ENCODE measurements at regions not wholly inside any gene's neighbourhood (a gene's known extent, or its start where the extent isn't known, plus 50 kb on each side); places are given as distances from the start of the nearest gene placed in this dataset.
"Not testable (repeated sequence)": the region's sequence is repeated elsewhere in the genome, so short reads cannot be mapped to it uniquely, and the experiment has no call there.

DNA sequence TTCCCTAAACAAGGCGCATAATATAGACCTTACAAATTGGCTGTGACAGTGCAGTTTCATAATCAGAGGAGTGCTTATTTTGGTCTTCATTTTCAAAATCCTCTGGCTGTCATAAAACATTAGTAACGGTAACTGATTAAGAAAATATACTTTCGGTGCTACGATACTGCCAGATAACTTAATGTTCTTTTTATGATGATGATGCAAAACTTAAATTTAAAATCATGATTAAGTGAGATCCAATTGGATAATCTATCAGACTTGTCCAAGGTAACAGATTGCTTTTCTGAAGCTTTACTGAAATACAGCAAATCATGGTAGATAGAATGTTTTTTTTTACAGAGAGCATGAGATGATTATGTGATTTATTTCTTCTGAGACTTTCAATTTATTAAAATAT lies 364.2 kb upstream of the CNTN3 start:
- DNase-seq, result no peak

DNA sequence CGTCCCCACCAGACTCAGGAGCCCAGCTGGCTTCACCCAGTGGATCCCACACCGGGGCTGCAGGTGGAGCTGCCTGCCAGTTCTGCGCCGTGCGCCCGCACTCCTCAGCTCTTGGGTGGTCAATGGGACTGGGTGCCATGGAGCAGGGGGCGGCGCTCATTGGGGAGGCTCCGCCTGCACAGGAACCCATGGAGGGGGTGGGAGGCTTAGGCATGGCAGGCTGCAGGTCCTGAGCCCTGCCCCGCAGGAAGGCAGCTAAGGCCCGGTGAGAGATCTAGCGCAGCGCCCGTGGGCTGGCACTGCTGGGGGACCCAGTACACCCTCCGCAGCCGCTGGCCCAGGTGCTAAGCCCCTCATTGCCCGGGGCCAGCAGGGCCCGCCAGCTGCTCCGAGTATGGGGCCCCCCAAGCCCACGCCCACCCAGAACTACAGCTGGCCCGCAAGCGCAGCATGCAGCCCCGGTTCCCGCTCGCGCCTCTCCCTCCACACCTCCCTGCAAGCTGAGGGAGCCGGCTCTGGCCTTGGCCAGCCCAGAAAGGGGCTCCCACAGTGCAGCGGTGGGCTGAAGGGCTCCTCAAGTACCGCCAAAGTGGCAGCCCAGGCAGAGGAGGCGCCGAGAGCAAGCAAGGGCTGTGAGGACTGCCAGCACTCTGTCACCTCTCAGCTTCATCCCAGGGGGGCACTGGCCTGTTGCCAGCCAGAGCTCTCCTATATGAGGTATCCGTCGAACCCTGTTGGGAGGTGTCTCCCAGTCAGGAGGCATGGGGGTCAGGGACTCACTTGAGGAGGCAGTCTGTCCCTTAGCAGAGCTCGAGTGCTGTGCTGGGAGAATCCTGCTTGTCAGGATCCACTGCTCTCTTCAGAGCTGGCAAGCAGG lies 370.8 kb upstream of the CNTN3 start:
- DNase-seq, result not testable (repeated sequence)

DNA sequence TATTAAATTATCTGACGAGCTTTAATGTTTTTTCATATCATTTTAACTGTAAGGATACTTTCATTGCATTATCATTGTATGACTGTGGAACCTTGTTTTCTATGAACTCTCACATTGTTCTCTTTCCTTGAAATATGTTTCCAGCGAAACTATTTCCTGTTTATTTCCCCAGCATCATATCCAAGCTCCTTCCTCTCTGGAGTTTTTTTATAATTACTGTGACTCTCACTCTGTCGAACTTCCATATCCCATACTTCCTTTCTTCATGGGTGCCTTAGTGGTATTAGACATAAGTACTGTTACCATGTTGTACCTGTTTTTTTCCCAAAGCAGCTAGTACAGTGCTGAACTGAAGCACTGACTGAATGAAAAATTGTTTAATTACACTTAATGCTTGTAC lies 373.6 kb upstream of the CNTN3 start:
- no peak for DNase-seq

DNA sequence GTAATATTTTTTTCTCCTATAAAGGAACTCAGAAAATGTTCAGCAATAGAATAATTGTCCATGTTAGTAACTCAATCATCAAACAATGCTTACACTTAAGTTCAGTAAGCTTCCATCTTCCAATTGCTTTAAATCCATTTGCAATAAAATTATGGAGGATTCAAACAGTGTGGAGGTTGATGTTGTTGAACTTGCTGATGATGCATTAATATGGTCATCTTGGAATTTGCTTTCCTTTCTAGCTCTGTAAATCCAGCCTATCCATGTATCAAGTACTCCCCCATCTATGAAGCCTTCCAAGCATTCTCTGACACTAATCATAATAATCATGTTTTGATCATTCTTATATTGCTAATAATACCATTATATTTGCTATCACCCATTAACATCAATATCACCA lies 378.4 kb upstream of the CNTN3 start:
- no peak for DNase-seq

DNA sequence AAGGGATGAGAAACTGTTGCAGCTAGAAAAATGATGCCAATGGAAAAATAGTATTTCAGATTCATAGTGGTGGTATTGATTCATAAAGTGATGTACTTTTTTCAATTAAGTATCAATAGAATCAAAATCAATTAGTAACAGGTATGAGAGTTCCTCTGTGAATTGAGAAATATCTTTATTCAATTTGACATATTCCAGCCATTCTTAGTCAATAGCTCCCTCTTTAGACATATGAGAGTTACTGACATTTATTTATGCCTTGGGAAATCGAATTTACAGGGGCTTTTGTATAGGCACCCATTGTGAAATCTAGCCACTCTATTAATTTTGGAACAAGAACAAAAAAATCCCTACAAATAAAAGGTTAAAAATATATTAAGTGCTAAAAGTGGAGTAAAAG lies 386.9 kb upstream of the CNTN3 start:
- DNase-seq, result no peak

DNA sequence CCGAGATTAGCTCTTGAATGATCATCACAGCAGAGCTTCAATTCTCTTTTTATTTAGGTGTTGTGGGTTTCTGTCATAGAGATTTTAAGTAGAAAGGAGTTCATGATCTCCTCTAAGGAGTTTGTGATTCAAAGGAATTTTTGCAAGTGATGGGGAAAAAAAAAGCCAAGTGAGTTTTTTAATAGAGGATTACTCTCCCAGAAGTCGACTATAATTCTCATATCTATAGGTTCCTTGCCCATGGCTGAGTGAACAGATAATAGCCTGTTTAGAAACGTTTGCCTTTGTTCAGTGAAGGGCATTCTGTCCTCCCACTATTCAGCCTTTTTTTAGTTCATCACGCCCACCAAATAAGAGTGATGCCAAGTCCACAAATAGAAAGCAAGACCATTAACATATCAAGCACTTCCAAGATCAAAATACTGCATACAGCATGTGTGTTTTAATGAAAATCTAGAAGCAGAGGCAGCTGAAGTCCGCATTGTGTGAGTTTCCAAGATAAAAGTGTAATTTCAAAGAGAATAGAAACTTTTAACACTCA lies 398.4 kb upstream of the CNTN3 start:
- DNase-seq, result no peak

DNA sequence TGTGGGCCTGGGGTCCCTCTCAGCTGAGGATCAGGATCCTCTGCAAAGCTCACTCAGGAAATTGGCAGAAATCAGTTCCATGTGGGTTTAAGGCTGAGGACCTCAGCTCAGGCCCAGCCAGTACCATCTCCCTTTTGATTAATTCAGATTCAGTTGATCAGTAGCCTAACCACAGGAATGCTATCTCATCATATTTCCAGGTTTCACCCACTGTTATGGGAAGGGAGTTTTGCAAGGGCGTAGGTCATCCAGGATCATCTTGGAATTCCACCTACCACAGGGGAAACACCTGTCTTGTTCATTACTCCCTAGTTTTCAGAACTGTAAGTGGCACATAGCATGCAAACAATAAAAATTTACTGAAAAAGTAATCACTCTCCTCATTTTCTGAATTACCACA lies 399.5 kb upstream of the CNTN3 start:
- DNase-seq, result no peak

DNA sequence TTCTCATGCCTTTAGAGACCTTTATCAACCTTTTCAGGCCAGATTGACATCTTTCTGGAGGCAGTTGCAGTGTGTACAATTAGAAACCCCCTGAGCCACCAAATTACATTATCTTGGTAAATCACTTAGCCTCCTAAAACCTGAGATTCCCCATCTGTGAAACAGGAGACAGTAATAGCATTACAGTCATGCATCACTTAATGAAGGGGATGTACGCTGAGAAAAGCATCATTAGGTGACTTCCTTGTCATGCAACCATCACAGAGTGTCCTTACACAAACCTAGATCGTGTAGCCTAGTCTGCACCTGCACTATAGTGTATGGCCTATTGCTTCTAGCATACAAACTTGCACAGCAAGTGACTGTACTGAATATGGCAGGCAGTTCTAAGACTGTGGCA lies 400.8 kb upstream of the CNTN3 start:
- DNase-seq, result no peak

DNA sequence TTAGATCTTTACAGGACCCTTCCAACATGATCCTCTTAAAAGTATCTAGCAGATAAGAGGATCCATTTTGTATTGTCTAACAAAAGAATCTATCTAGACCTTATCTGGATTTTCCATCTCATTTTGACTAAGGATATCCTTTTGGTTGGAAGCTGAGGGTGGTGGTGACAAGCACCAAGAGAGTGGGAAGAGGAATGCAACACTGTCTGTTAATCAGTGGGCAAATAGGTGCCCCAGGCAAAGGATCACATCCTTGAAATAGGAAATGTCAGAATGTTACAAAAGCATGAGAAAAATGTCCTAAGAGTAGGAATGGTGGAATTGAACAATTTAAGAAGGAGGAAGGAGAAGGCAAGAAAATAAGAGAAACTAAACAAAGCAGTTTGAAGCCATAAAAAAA lies 420.7 kb upstream of the CNTN3 start:
- DNase-seq, result no peak

DNA sequence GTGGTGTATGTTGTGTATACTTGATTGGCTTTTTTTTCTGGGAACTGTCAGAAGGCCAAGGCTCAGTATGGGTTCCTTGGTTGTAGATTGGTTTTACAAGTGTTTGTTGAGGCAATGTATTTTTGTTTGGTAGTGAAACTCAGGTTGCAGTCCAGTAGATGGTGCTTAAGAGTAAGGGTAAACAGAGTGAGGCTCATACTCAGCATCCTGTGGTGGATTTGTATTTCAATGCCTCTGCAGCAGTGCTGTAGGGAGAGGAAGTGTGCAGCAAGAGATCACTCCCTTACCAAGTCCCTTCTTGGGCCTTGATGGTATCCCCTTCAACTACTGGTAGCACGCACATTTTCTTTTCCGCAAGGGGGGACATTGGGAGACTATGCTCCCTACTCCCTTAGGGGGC lies 428.5 kb upstream of the CNTN3 start:
- no peak for DNase-seq

DNA sequence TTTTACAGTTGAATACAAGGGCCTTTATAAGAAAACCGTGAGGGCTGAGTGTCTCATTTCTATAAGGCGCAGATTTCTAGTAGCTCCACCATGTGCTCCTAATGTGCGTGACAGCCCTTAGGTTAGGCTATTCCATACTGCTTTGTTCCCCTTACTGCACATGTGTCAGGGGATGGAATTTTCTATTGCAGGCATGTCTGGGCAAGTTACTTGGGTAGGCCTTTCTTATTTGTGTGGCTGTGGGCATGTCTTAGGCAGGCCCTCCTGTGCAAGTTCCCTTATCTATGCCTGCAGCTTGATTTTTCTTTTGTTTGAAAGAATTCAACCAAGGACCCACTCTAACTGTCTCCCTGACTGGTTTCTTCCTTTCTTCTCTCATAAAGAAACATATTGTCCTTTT lies 434.2 kb upstream of the CNTN3 start:
- DNase-seq, result no peak

DNA sequence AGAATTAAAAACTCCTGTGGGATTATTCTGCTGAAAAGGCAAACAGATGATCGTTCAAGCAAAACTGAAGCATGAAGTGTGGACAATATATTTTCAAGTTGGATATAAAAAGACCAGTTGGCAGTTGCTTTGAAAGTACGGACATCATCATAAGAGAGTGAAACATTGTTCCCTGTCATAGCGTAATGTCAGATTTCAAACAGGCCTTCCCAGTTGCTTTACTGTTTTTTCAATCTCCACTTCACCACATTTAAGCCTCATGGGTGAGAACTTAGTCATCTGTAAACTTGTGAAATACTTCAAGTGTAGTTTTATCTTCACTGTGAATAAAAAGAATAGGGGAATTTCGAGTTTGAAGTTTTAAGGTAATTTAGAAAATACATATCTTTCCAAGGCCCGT lies 435.1 kb upstream of the CNTN3 start:
- DNase-seq, result no peak

DNA sequence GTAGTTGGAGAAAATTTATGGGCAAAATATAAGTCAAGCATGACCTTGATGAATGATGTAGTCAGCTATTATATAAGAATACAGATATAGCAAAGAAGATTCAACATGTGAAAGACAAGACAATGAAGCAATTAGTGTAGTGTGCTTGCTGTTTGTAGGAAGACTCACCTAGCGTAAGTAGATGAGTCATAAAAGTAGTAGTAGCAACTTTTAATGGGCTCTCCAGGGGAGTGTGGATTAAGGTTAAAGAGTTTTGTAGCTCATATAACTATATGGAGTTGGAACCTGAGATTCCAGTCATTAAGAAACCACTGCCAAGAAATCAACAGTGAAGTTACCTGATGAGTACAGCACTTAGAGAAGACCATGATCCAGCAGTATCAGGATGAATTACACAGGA lies 444.7 kb upstream of the CNTN3 start:
- no peak for DNase-seq

DNA sequence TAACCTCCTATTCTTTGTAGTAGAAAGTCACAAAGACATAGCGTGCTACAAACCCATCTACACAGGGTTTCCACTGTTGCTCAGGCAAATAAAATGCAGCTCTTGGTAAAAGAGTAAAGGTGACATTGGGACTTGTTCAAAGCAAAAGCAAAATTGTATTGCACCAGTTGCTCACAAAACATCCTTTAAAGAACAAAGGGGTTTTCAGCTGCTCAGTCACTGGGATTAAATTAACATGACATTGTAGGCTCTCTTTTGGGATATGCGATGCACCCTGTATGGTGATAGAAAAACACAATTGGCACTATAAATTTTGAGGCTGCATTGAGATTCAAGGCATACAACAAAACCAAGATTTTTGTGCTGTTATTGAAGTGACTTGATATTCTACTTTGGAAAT lies 447.3 kb upstream of the CNTN3 start:
- no peak for DNase-seq

DNA sequence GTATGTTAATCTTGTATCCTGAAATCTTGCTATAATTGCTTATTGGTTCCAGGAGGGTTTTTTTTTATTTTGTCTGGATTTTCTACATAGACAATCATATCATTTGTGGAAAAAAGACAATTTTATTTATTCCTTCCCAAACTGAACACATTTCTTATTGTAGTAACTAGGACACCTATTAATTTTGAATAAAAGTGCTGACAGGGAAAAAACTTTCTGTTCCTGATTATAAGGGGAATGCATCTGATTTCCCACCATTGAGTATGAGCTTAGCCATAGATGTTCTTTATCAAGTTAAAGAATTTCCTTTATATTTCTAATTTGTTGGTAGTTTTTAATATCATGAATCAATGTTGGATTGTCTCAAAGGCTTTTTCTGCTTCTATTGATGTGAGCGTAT lies 460.7 kb upstream of the CNTN3 start:
- no peak for DNase-seq

DNA sequence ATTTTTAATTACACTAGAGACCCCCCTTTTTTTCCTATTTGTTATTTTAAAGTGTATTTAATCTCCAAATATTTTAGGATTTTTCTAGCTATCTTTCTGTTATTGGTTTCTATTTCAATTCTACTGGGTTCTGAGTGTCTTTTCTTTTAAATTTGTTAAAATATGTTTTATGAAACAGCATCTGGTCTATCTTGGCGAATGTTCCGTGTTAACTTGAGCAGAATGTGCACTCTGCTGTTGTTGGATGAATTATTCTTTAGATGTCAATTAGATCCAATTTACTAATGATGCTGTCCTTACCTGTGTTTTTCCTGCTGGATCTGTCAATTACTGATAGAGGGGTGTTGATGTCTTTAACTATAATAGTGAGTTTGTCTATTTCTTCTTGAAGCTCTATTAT lies 462.0 kb upstream of the CNTN3 start:
- no peak for DNase-seq

DNA sequence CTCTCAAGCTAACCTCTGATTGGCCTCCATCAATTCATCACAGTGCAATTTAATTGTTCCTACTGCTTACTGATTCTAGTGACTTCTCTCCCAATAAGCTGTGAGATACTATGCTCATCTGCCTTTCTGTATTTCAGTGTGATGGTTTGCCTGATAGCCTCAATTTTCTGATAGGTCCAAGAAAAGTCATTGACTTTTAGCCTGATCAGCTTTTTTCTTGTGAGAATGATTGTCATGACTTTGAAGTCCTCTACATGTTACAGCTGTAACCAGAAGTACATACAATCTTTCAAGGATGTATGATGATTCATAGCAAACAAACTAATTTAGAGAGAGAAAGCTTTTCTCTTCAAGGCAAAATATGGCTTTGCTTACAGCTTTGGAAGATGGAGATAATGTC lies 463.8 kb upstream of the CNTN3 start:
- DNase-seq, result no peak

DNA sequence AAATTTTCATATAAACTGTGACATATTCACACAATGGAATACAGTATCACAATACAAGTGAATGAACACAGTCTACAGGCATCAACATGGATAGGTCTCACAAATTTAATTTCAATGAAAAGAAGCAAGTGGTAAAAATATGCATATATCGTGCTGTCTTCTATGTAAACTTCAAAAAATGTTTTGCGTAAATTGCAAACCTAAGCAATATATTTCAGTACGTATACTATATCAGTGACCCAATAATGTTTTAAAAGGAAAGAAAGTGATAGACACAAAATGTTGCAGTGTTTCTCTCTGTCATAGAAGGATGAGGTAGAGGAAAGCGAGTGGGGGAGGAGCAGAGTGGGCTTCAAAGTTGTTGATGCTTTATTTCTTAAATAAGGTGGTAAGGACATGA lies 468.4 kb upstream of the CNTN3 start:
- DNase-seq, result no peak

DNA sequence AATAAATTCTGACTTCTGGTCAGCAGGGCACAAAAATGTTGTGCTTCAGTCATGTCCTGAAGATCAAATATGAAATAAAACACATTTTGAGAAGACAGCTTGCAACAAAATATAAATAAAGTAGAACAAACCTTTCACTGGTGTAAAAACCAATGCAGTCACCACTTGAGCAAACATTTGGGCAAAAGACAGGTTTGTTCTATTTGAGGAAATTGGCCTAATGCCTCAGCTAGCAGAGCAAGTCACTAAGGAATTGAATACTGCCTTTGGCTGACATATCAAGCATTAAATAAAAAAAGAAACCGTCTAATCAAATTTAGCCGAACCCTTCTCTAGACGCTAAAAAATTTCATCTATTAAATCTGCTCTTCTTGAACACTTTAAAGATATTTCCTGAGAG lies 475.4 kb upstream of the CNTN3 start:
- no peak for DNase-seq

DNA sequence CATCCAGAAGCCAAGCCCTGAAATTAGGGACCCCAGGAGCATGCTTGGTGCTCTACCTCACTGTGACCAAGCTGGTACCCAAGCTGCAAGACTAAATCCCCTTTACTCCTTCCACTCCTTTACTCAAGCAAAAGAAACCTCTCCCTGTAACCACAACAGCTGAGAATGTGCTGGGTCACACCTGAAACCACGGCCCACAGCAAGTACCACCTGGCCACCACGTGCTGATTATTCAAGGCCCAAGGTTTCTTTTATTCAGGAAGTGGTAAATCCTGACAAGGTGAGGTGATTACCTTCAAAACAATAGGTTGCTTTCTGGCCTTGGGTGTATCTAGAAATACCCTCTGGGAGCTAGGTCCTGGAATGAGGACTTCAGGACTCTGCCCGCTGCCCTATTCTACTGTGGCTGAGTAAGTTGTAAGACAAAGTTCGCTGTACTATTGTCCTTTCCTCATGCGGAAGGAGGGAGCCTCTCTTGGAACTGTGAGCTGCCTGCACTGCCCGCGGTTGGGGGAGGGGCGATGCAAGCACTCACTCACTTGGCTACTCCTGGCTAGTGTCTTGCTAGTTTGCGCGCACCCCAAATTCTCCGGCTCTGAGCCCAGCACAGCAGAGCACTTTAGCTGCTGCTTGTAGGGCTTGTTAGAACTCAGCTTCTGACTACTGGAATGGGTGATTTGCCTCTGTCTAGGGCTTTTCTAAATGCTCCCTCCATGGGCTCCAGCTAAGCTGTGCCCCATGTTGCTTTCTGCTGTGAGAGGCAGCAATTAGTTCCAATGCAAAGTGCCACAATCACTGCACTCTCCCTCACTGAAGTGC lies 487.1 kb upstream of the CNTN3 start:
- DNase-seq, result no peak

DNA sequence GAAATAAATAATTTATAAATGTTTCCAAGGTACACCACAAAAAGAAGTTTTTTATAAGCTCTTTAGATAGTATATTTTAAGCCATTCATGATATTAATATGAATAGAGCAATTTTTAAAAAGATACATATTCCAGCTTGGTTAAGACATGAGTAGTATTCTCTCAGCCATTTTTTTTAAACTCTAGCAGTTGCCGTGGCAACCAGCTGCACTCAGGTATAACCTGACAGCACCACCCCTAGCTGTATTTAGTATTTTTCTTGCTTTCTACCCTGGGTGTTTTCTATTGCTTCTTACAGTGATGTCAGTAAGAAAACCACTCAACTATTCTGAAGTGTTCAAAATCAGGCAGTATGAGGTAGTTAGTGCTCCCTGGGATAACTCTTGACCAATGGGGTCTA lies 496.3 kb upstream of the CNTN3 start:
- DNase-seq, result no peak

DNA sequence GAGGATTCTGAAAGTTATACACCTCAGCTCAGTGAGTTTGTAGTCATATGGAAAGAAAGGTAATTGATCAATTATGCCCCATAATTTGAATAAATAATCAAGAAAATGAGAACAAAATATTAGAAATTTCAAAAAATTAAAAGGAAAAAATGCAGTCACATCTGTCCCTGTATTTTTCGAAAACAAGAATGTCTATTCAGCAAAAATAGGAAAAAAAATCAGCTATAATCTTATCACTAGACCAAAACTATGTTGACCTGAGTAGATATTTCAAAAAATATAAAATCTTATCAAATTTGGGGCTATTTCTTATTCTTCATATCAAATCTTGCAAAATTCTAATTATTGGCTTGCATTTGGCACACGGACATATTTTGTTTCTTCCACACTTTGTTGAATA lies 501.2 kb upstream of the CNTN3 start:
- no peak for DNase-seq

DNA sequence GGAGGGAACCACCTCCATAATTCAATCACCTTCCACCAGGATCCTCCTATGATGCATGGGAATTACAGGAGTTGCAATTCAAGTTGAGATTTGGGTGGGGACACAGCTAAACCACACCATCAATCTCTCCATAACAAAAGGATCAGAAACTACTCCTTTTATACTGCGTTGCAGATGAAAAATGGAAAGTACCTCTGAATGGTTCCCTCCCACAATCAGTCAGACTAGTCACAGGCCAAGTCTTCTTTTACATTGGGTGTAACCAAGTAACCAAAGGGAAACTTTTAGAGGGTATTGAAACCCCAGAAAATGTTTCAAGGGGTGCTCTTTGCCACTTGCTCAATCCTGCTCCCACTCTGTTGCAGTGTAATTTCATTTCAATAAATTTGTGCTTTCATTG lies 504.3 kb upstream of the CNTN3 start:
- DNase-seq, result no peak

DNA sequence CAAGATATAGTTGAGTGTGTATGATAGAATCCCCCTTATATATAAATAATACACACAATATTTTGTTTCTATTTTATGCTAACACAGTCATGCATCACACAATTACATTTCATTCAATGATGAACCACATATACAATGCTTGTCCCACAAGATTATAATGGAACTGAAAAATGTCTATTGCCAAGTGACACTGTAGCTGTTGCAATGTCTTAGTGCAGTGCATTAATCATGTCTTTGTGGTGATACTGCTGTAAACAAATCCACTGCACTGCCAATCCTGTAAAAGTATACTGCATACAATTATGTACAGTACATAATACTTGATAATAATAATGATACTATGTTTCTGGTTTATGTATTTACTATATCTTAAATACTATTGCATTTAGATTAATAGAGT lies 512.1 kb upstream of the CNTN3 start:
- no peak for DNase-seq
